HG02610 (cell line): ENCODE measurements at regions not wholly inside any gene's neighbourhood (a gene's known extent, or its start where the extent isn't known, plus 50 kb on each side); places are given as distances from the start of the nearest gene placed in this dataset.

ENCODE experiments used
- ATAC-seq: cut with Tn5 transposase; IDR thresholded peaks from one replicate; pipeline ENCODE4 v1.9.1; 2021; ENCODE audit warnings: mild to moderate bottlenecking, moderate library complexity; ENCODE audit not compliant: unreplicated experiment

DNA sequence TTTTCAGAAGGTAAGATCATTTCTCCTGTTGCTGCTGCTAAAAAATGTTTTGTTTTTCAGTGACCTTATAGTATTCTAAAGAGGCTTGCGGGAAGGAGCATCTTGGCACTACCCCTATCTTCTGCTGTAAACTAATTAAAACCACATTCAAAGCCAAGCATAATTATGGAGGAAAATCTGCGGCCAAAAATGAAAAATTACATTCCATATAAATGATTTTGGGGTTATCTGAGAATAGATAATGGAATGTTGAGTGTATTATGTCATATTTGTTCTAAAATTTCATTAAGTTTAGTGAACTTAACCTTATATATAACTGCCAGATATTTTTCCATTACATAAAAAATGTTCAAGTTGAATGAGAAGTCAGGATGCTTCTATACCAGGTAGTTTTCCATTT, 170.4 kb upstream of the TMC3 start:
- no peak for ATAC-seq

DNA sequence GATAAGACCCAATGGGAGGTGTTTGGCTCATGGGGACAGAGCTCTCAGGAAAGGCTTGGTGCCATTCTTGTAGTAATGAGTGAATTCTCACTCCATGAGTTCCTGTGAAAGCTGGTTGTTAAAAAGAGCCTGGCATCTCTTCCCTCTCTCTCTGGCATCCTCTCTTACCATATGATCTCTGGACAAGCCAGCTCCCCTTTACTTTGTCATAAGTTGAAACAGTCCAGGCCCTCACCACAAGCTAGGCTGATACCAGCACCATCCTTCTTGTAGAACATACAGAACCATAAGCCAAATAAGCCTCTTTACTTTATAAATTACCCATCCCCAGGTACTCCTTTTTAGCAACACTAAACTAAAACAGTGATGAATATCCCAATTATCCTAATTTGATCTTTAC, 166.9 kb upstream of the TMC3 start:
- no peak for ATAC-seq

- no peak for ATAC-seq
These were observed 162.3 kb upstream of the TMC3 start for GRCh38 chr15:81536356-81536755.

DNA sequence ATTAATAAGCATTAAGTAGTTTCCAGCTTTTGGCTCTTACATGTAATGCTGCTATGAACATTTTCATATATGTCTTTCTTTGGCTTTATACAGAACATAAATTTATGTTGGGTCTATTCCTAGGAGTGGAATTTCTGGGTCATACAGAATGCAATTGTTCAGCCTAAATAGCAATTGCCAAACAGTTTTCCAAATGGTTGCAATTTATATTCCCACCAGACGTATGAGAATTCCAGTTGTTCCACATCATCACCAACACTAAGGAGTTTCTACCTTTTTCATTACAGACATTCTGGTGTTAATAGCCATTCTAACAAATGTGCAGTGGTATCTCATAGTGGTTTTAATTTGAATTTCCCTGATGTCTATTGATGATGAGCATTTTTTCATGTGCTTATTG, 160.1 kb upstream of the TMC3 start:
- ATAC-seq, result no peak

DNA sequence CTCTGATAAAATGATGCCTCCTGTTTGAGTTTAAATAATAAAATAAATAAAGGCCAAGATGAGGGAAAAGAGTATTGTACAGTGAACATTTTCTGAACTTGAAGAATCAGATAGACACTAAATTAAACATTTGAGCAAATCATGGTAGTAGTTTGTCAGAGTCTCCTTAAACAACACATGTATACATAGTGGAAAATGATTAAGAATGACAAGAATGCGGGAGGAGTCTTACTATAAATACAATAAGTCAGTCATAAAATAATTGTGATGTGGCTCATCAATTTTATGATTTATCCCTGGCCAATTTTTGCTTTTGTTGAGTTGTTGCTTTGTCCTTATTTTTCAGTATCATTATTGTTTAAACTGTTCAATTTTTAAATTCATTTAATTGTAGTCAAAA, 158.0 kb upstream of the TMC3 start:
- ATAC-seq, result no peak

DNA sequence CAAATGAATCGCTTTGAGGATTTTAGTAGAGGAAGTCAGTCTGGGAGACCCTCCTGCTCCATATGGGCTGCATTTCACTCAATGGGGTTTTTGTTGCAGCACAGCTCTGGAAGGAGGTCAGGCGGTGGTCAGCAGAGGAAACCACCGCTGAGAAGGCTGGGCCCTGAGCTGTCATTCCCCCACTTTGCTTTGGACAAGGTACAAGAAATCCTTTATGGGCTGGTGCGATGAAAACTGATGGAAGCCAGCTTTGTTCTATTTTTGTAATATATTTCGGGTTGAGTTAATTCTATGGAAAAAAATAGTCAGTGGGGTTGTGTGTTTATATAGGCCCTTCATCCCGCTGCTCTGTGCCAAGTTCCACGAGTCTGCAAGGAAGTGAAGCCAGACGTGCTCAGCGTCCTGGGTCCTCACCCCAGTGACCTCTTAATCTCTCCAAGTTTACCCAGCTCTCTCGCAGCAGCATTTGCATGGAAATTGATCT, 157.1 kb upstream of the TMC3 start:
- ATAC-seq, result no peak

GRCh38 chr15:81530271-81530691, 156.3 kb upstream of the TMC3 start:
- no peak for ATAC-seq

DNA sequence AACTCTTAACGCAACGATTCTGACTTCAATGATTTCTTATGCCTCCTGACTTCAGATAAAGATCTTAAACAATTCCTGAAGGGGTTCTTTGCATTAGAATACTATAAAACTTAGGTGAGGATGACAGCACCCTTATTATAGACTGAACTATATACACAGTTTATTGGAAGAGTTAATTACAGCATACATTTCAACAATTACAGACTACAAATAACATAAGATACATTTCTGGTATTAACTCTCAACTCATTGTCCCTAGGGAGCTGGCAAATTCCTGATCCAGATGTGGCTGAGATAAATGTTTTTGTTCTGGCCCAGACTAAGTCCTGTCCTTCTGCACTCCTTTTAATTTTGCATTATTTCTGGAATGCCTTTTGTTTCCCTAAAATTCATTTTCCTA, 155.5 kb upstream of the TMC3 start:
- ATAC-seq, result no peak

GRCh38 chr15:81526029-81526428, 152.0 kb upstream of the TMC3 start:
- no peak for ATAC-seq

- no peak for ATAC-seq
These were observed 150.5 kb upstream of the TMC3 start for GRCh38 chr15:81524496-81524895.

DNA sequence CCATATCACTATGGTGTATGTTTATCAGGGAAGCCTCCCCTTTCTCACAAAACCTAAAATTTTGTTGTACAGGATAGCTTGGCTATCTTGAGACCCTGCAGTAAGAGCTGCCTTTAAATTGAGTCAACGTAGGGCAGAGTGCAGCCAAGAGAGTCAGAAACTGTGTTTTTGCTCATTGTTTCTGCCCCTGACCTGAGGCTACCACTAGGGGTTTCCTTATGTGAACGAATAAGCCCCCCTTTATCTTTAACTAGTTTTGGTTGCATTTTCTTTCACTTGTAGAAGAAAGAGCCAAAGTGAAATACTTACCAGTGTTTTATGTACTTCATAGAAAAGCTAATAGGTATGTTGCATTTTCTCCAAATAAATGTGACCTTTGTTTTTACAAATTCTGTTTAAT, 149.9 kb upstream of the TMC3 start:
- no peak for ATAC-seq

DNA sequence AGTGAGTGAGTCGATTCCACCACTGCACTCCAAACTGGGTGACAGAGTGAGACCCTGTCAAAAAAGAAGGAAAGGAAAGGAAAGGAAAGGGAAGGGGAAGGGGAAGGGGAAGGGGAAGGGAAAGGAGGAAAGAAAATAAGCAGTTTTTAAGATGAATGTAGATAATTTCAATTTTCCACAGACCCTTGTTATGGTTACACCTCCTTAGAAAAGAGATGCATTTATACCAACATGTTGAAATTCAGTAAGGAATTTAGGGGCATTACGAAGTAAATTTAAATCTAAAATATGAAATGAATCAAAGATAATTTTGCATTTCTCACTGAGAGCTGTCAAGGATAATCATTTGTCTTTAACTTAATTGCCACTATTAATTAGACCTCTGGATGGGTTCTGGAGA, 146.5 kb upstream of the TMC3 start:
- ATAC-seq, result no peak

- no peak for ATAC-seq
These were observed 142.4 kb upstream of the TMC3 start for GRCh38 chr15:81516461-81516860.

GRCh38 chr15:81516012-81516411, 142.0 kb upstream of the TMC3 start:
- ATAC-seq, result no peak

GRCh38 chr15:81514725-81515124, 140.7 kb upstream of the TMC3 start:
- ATAC-seq, result no peak

DNA sequence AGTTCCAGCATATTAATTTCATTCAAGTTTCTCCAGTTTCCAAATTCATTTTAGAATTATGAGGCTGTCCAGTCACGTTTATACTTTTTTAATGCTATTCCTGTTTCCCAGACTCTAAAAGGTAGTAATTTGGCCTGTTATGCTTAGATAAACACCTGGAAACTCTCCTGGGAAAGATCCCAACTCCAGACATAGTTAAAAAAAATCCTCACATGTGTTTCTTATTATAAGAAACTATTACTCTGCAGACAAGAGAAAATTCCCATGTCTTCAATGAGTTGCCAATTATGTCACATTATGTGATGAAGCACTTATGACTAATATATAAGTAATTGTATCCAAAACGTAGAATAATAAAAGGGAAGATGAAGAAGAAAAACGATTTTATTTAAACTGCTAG, 137.1 kb upstream of the TMC3 start:
- no peak for ATAC-seq

DNA sequence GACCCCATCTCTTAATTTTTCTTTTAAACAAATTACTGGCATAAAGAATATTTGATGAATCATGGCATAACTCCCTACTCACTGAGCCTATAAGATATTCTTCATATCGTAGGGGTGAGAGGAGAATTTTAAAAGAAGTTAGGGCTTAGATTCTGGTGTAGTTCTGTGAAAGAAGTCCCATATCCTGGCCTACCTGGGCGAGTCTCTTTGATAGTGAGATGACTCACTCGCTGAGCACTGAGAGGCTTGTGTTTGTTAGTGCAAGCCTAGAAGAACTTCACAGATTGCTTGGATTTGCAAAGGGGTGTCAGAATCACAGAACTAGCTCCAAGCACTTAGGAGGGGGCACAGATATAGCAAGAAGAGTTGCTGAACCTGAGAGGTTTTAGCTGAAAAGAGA, 133.8 kb upstream of the TMC3 start:
- ATAC-seq, result no peak

DNA sequence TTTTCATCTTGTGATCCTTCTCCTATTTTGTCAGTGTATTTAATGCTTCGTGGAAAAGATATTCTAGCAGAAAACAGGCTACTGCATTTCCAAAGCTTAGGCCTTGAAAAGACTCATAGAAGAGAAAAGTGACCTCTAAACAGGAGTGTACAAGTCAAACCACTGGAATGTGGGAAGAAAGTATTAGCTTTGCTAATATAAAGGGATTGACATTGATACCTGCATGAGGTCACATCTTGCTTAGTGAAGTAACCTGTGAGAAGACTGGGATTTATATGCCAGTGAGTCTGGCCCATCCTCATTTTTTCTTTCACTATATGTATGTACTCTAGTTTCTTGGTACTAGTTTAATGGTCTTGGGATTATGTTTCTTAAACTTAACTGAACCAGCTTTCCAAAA, 132.9 kb upstream of the TMC3 start:
- no peak for ATAC-seq

DNA sequence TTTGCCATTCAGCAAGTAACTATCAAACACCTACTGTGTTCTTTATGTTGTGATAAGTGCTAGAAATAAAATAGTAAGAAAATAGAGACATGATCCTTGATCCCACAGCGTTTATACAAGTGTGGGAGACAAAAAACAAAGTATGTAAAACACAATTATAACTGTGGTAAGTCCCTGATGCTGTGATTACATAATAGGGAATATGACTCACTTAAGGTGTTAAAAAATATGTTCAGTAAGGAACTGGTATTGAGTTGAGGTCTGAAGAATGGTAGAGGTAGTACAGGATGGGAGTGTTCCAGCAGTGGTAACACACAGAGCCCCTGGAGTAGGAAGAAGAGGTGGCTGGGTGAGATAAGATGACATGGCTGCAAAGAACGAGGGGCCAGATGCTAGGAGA, 132.1 kb upstream of the TMC3 start:
- no peak for ATAC-seq

DNA sequence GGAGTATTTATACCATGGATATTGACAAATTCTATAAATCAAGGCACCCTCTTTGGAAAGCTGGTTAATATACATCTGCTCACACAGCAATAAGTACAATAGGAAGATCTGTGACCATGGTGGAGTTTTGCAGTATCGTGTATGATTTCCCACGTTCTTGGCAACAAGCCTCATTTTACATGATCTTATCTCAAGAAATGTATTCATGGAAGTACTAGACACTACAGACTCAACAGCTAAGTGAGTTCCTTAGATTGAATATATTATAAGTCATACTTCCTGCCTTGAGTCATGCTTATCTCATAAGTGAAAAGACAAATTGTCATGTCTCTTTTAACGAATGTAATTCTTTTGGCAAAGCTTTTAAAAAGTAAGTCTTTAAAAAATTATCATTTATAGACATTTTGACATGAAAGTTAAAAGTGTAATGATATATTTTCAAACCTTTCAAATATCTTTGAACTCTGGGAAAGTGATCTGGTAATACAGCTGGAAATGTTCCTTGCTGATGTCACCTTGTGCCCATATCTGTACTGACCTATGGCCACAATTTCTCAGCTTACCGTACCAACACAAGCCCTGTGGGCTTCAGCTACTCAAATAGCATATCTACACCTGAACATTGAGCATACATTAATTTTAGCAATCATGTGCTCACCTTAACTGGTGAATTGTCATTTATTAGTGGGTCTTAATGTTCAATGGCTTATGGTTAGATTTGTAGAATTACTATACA, 130.3 kb upstream of the TMC3 start:
- ATAC-seq, result no peak

DNA sequence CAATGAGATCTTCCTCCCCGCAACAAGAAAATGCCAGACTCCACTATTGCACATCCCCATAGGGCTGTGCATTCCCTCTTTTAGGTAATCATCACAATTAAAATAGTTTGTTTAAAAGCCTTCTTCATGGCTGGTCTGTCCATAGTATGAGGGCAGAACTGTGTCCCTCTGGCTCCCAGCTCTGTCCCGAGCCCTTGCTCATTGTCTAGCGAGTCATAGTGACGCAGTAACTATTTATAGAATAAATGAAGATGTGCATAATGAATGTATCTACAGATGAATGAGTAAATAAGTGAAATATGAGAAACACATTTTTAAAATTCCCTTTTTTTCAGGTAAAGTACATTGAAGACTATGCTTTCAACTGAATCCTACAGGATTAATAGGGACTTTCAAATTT, 128.4 kb upstream of the TMC3 start:
- no peak for ATAC-seq

GRCh38 chr15:81500081-81500480, 126.1 kb upstream of the TMC3 start:
- no peak for ATAC-seq

DNA sequence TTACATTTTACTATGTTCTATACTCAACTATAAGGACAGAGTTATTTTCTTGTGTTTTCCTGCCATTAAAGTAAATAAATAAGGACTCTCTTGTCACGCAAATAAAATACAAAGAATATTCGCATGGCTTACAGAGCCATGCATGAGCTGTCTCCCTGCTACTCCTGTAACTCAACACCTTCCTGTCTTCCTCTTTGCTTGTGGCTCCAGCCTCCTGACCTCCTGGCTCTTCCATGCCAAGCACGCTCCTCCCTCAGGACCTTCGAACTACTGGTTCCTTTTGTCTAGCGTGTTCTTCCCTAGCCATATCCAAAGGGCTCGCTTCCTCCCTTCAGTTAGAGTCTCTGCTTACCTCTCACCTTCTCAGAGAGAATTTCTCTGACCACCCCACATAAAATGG, 124.3 kb upstream of the TMC3 start:
- ATAC-seq, result no peak
